ENCODE measurements at regions not wholly inside any gene's neighbourhood (a gene's known extent, or its start where the extent isn't known, plus 50 kb on each side); places are given as distances from the start of the nearest gene placed in this dataset.
"Not testable (repeated sequence)": the region's sequence is repeated elsewhere in the genome, so short reads cannot be mapped to it uniquely, and the experiment has no call there.

DNA sequence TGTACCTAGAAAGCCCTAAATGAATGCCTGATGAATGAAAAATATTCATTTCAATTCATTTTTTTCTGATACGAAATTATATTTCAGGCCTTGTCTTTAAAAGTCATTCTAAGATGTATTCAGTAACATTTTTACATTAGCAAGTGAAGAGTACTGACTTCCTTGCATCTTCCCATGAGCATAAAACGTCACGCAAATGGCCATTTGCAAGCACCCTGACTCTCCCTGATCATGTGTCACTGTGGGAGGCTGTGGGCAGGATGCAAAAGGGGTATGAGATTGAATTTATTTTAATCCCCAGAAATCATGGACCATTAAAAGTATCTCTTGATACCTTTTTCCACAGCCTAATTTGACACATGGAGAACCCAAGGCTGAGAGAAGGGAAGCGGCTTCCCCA lies 105.0 kb downstream of the BDH1 start:
- no peaks in the 10 kb centered on the region for H3K36me3 ChIP-seq
- ATAC-seq (no peak), DNase-seq (no peak)
- H3K9me3 ChIP-seq: no peaks in the 10 kb centered on the region
- H3K4me1 ChIP-seq: peaks cover 2% of the 10 kb centered on the region
- TF ChIP-seq, protein P1, sequence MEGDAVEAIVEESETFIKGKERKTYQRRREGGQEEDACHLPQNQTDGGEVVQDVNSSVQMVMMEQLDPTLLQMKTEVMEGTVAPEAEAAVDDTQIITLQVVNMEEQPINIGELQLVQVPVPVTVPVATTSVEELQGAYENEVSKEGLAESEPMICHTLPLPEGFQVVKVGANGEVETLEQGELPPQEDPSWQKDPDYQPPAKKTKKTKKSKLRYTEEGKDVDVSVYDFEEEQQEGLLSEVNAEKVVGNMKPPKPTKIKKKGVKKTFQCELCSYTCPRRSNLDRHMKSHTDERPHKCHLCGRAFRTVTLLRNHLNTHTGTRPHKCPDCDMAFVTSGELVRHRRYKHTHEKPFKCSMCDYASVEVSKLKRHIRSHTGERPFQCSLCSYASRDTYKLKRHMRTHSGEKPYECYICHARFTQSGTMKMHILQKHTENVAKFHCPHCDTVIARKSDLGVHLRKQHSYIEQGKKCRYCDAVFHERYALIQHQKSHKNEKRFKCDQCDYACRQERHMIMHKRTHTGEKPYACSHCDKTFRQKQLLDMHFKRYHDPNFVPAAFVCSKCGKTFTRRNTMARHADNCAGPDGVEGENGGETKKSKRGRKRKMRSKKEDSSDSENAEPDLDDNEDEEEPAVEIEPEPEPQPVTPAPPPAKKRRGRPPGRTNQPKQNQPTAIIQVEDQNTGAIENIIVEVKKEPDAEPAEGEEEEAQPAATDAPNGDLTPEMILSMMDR (IDR thresholded peaks at IDR 0.05): no peak
- intact Hi-C loops (cut with DNase I): no loop called here
- no peaks in the 10 kb centered on the region for H3K27me3 ChIP-seq (ENCODE audit: low read depth)
- no peak overlapping the region for H3K27ac ChIP-seq
- H3K4me3 ChIP-seq: no peak overlapping the region

DNA sequence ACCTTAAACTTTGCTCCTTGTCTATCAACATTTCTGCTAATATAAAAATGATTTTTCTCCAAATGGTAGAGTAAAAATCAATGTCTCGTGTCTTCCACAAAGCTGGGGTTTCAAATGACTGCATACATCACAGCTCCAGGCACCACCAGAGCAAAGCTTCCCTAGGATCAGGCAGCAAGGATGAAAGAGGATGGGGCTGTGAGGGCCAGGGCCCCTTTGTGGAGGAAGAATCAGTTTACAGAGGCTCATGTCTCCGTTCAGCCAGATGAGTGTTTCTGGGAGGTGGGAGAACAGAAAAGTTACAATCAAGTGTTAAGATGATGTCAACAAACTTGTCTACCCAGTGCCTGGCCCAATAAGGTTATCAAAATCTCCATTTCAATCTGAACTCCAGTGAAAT lies 105.5 kb downstream of the BDH1 start:
- TF ChIP-seq, protein P1 (IDR thresholded peaks at IDR 0.05): no peak
- Histone ChIP-seq H3K9me3 (no peaks in the 10 kb centered on the region), H3K4me3 (no peak overlapping the region), H3K36me3 (no peaks in the 10 kb centered on the region), H3K27me3 (ENCODE audit: low read depth) (no peaks in the 10 kb centered on the region), H3K4me1 (no peaks in the 10 kb centered on the region), H3K27ac (no peak overlapping the region)
- intact Hi-C loops (cut with DNase I): no loop called here
- ATAC-seq (no peak), DNase-seq (no peak)

DNA sequence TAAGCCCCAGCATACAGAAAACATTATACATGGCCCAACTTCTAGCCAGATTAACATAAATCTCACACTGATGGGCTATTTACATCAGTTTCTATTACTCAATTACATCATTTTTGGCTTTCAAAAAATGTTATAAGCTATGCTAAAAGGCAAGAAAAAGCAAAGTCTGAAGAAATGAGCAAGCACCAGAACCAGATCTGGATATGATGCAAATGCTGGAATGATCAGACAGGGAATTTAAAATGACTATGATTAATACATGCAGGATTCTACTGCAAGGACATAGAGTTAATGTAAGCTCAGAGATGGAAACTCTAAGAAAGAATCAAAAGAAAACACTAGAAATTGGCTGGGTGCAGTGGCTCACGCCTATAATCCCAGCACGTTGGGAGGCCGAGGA lies 106.6 kb downstream of the BDH1 start:
- H3K9me3 ChIP-seq; DNase-seq; H3K4me3 ChIP-seq; H3K36me3 ChIP-seq; H3K4me1 ChIP-seq; H3K27me3 ChIP-seq (ENCODE audit: low read depth); intact Hi-C loops (cut with DNase I); ATAC-seq; H3K27ac ChIP-seq: not testable (repeated sequence)

DNA sequence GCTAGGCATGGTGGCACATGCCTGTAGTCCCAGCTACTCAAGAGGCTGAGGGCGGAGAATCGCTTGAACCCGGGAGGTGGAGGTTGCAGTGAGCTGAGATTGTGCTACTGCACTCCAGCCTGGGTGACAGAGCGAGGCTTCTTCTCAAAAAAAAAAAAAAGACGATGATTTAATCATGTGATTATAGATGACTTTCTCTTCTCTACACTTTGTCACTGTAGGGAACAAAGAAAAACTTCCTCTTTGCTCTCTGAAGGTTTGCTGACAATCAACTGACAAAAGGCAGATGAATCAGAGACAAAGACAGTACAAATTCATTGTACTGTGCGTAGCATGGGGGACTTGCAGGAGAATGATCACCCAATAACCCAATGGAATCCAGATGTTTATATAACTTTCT lies 108.0 kb downstream of the BDH1 start:
- H3K27me3 ChIP-seq (ENCODE audit: low read depth); DNase-seq; H3K36me3 ChIP-seq; intact Hi-C loops (cut with DNase I); H3K4me3 ChIP-seq; ATAC-seq; H3K9me3 ChIP-seq; H3K4me1 ChIP-seq; H3K27ac ChIP-seq: not testable (repeated sequence)

DNA sequence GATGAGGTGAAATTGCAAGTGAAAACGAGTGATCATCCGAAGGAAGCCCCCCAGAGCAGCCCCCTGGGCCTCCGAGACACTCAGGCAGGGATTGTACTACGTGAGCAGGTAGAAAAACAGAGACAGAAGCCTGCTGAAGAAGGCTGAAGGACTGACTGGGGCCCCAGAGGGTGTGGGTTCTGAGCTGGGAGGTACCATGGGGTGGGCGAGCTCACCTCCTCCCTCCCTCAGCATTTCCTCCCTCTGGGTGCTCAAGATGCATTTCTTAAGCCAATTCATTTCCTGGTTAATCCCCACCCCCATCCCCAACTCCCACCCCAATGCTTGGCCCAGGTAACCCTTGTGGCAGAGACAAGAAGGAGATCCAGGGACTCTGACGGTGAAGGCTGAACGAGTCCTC lies 108.7 kb downstream of the BDH1 start:
- intact Hi-C loops (cut with DNase I): no loop called here
- DNase-seq (no peak), ATAC-seq (no peak)

DNA sequence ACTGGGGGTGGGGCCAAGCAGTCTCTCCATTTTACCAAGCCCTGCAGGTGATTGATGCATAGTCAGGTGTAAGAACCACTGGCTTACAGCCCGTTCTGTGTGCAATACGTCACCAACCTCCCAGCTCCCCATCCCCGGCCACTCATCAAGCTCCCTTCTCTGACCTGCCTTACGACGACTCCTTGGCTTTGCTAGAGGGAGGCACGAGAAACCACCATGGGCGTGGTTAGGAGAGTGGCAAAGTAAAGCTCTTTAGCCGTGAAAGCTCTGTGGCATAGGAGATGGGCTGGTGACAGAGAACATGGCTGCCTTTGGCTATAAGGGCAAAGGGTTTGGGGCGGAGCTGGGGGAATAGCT lies 109.1 kb downstream of the BDH1 start:
- no peaks in the 10 kb centered on the region for H3K36me3 ChIP-seq
- ATAC-seq: no peak
- intact Hi-C loops (cut with DNase I): no loop called here
- H3K27me3 ChIP-seq (ENCODE audit: low read depth): no peaks in the 10 kb centered on the region
- no peaks in the 10 kb centered on the region for H3K4me1 ChIP-seq
- no peak for DNase-seq
- TF ChIP-seq, protein P1 (IDR thresholded peaks at IDR 0.05): no peak
- H3K9me3 ChIP-seq: no peaks in the 10 kb centered on the region
- H3K4me3 ChIP-seq: no peak overlapping the region
- H3K27ac ChIP-seq: no peak overlapping the region

More for the DNA sequence above, 108.7 kb downstream of the BDH1 start:
- H3K4me1 ChIP-seq: no peaks in the 10 kb centered on the region
- H3K9me3 ChIP-seq: no peaks in the 10 kb centered on the region
- H3K4me3 ChIP-seq: no peak overlapping the region
- TF ChIP-seq, protein P1 (IDR thresholded peaks at IDR 0.05): no peak
- H3K27ac ChIP-seq: no peak overlapping the region
- no peaks in the 10 kb centered on the region for H3K27me3 ChIP-seq (ENCODE audit: low read depth)
- no peaks in the 10 kb centered on the region for H3K36me3 ChIP-seq

Data from lower lobe of right lung (tissue), 2 donors.